Medulla oblongata (tissue), 1 donor: ENCODE measurements at regions not wholly inside any gene's neighbourhood (a gene's known extent, or its start where the extent isn't known, plus 50 kb on each side); places are given as distances from the start of the nearest gene placed in this dataset.

Experiments
- DNase-seq: peaks from one replicate; pipeline ENCODE4 v3.0.0-alpha.2; 2015; ENCODE audit errors: extremely low spot score

DNA sequence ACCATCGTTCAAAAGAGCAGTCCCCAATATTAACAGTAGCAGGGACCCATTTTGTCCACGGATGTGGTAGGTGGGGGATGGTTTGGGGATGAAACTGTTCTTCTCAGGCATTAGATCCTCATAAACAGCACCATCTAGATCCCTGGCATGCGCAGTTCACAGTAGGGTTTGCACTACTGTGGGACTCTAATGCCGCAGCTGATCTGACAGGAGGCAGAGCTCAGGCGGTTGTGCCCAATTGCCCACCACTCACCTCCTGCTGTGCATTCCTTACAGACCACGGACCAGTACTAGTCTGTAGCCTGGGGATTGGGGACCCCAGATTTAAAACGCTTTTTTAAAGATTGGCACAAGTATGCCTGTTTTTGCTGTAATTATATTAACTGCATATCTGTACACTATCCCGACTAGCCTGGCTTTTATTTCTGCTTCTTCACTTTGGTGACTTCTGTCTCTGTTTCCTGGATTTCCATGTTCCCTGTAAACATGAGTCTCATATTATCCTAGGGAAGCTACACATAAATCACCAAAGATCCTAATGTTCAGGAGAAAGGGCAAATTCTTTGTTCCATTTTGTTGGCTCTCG lies 163.3 kb upstream of the AKR1E2 start:
- DNase-seq: no peak

GRCh38 chr10:4661511-4662255 lies 164.3 kb upstream of the AKR1E2 start:
- no peak for DNase-seq

DNA sequence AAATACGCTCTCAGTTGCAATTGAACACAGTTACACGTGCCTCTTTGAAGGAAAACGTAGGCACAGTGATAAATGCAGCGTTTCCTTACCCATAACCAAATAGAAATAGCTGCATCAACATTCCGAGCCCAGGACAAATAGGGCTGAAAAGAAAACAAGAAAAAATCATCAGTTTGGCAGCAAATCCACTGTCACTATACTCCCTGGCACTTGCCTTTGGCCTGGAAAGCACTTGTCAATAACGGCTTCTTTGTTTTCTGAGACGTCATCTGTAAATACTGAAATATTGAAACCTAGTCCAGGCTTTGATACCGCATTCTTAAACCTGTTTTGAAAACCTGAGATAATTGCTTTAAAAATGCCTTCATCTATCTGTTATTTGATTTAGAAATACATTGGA lies 167.2 kb upstream of the AKR1E2 start:
- DNase-seq: peak; percentile 35

DNA sequence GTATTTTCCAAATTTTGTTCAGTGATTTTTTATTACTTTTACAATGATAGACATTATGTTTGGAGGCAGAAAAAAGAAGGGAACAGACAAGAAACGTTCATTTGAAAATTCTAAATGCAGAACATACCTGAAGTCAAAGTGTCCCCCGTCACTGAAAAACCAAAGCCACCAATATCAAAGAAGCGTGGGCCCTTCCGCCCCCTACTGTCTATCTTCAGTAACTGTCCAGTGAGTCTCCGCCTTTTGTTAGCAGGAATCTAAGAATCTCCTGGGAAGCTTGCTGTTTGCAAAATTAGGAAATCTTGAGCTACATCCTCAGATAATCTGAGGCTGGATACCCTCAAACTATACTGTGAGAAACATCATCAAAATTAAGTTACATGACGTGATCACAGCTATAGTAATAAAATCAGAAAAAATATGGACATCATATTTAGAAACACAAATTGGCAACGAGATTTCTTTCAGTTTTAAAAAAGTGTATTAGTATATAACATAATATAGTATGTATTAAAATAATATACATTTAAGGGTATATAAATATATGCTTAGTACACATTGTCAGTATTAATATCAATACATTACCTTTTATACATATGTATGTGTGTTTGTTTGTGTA lies 169.3 kb upstream of the AKR1E2 start:
- DNase-seq: peak; percentile 85

DNA sequence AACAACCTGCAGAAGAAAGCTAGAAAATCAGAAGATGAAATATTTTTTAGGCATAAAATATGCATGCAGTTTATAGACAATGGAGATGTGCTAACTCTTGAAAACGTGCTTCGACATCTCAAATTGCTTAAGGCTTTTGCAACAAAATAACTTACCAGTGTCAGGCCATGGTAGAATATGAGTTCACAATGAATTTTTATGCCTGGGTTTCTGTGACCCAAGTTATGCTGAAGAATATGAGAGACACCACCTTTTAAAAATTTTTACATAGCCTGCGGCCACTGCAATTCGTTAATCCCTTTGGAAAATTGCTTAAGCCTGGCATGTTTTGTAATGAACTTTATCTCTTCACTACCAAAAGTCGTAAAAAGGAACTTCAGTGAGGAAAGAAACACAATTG lies 170.1 kb upstream of the AKR1E2 start:
- no peak for DNase-seq

DNA sequence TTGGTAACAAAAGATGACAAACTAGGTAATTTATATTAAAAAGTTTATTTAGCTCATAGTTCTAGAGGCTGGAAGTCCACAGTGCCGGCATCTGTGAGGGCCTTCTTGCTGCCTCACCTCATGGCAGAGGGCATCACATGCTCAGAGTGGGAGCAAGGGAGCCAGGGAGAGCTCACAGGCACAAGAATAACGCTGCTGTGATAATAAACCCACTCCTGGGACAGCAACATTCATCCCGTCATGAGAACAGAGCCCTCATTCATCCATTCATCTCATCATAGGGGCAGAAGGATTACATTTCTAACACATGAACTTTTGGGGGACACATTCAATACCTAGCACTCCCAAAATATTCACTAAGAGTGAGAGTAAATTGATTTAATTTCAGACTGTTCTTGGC lies 170.6 kb upstream of the AKR1E2 start:
- no peak for DNase-seq

GRCh38 chr10:4654496-4654895 lies 171.5 kb upstream of the AKR1E2 start:
- no peak for DNase-seq

DNA sequence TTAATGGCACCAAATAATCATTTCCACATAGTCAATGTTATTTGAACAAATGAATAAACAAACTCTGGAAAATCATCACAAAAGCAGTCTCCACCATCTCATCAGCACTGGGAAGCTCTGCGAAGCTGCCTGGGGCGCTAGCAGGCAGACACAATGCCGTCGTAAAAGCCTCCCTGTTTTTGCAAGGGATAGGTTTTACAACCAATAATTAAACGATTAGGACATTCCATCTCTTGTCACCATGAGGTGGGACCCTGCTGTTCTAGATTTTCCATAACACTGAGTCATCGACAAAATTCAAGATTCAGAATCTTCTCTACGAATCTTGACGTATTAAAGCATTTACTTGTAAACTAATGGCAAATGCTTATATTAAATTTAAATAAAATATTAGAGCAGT lies 172.8 kb upstream of the AKR1E2 start:
- no peak for DNase-seq

- no peak for DNase-seq
These were observed 173.6 kb upstream of the AKR1E2 start for GRCh38 chr10:4652111-4653010.

GRCh38 chr10:4651404-4652037 lies 174.5 kb upstream of the AKR1E2 start:
- no peak for DNase-seq

DNA sequence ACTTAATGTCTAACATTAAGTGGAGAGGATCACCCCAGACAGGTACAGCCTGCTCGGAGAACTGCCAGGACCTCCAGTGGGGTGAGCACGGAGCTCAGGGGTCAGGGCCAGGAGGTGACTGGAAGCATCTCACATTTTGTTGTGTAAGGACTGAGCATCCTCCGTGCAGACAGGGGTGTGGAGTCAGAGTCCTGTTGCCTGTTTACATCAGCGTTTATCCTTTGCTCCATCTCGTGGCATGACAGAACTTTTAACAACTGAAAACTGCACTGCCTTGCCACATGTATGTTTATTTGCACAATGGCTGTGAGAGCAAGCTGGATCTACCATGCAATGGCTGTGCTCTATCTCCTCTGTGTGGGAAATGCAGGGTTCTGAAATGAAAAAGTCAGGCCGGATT lies 175.4 kb upstream of the AKR1E2 start:
- no peak for DNase-seq

GRCh38 chr10:4649886-4650508 lies 176.0 kb upstream of the AKR1E2 start:
- no peak for DNase-seq

GRCh38 chr10:4649471-4649870 lies 176.5 kb upstream of the AKR1E2 start:
- no peak for DNase-seq

DNA sequence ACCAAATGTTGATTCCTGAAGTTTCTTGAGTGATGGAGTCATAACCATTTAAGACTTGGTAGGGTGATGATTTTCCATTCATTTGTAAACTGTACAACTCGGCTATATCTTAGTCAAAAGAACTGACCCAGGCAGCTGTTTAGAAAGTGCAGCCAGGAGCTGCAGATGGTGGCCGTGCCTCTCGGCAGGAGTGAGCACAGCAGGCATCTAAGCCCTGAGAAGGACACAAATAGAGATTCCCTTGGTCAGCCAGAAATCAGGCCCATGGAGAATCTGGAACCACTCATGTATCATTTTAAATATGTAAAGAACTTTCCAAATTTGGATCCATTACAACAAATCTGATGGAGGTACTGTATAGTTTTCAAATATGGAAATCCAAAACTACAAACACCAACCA lies 177.0 kb upstream of the AKR1E2 start:
- no peak for DNase-seq

DNA sequence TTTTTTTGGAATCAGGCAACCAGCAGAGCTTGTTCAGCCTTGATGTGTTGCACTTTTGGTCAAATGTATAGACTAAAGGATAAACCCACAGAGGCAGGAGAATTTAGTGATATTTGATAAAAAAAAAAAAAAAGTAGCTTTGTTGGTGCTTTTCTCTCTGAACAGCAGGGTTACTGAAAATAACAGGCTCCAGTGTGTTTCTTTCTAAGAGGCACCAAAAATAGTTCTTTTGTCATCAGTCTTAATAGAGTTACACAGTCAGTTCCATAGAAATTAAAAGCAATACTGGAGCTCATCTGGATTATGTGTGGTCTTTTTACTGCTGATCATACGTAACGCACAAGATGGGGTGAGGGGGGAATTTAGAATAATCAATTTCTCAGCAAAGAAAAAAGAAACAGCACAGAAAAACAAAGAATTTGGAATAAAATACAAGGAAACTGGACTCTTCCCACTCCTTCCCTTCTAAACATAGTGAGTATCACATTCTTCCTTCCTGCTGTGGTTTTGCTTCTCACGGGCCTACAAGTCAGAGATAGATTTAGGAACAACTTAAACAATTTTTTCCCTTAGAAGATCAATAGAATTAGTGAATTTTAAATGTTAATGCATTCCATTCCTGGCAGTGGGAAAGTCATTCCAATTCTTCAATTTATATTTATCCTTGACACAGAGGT lies 178.8 kb upstream of the AKR1E2 start:
- DNase-seq: no peak

DNA sequence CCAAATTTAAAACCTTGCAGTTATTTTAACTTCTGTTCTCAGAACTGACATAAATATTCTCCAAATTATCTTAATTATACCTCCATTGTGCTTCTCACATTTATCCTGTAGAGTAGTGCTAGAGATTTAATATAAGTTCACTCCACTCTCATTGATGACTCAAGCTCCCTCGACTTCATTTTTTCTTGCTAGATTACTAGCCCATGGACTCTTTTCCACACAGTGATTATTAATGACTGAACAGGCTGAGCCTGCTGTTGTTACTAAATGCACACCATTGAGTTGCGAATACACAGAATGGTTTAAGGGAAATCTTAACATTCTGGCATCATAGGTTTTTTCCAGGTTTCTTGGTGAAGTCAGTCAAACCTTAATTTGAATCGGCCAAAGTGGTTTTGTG lies 179.5 kb upstream of the AKR1E2 start:
- no peak for DNase-seq

- DNase-seq: no peak
These were observed 180.2 kb upstream of the AKR1E2 start for GRCh38 chr10:4645836-4646235.

DNA sequence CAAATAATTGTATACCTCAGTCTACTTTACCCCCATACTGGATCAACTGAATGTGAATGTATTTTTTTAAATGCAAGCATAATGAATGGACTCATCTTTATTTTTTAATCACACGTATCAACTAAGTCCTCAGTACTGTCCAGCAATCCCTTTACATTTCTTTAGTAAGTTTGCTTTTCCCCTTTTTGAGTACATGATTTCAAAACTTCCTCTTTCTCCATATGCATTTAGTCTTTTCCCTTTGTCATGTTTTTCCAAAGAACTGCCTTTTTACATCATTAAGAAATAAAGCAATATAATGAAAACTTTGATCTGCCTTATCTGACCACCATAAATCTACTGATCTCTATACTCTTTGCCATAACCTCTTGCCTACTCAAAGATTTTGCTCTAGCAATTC lies 182.5 kb upstream of the AKR1E2 start:
- DNase-seq: no peak

- peak; percentile 31 for DNase-seq
These were observed 186.0 kb upstream of the AKR1E2 start for GRCh38 chr10:4639960-4640359.

DNA sequence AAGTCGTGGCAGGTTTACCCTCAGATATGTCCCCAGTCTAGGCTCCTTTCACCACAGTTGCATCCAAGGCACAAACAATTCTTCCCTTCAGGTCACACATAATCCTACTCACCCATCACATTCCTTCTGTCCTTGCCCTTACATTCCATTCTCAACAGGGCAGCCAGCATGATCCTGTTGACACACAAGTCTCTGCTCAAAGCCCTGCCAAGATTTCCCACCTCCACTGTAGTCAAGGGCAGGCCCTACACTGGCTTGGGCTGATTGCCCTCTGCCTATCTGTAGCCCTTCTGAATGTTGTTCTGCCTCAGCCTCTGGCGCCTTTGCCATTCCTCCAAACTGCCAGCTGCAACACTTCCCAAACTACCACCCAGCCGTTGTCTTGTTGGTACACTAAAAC lies 187.9 kb upstream of the AKR1E2 start:
- DNase-seq: no peak

DNA sequence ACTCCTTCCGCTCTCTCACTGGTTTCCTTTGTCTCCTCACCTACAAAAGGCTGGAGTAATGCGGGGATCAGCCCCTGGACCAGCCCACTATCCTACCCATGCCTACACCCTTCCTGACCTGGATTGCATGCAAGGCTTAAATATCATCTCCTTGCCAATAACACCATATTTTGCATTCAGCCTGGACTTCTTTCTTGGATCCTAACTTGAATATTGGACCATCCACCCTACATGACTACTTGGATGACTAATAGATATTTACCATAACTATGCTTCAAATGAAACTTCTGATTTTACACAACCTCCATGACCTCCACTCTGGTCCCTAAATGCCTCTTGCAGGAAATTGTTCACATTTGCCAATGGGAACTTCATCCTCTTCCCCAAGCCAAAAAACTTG lies 188.3 kb upstream of the AKR1E2 start:
- no peak for DNase-seq
